RWPE2 (cell line): ENCODE measurements at regions not wholly inside any gene's neighbourhood (a gene's known extent, or its start where the extent isn't known, plus 50 kb on each side); places are given as distances from the start of the nearest gene placed in this dataset.

Experiments
- ATAC-seq: fragments of 200-7000 bp; cut with Tn5 transposase; 3 replicates; pipeline ENCODE4 v1.9.1; 2021; ENCODE audit warnings: low read depth
- DNase-seq: peaks from one replicate; pipeline ENCODE4 v3.0.0-alpha.2; 2020; ENCODE audit warnings: low spot score
- H3K27ac ChIP-seq: fragments of 450-650 bp; 2 replicates; pipeline ENCODE4 v1.5.1; 2017; ENCODE audit warnings: mild to moderate bottlenecking; ENCODE audit not compliant: poor library complexity, severe bottlenecking
- H3K27me3 ChIP-seq: fragments of 250-450 bp; sonication (Bioruptor Pico); 2 replicates; pipeline ENCODE4 v1.5.1; 2021; ENCODE audit warnings: mild to moderate bottlenecking, moderate library complexity; ENCODE audit not compliant: insufficient read depth, poor library complexity, severe bottlenecking
- H3K36me3 ChIP-seq: fragments of 250-450 bp; sonication (Bioruptor Pico); 2 replicates; pipeline ENCODE4 v1.5.1; 2020; ENCODE audit warnings: low read depth, mild to moderate bottlenecking, moderate library complexity
- H3K4me1 ChIP-seq: fragments of 250-450 bp; sonication (Bioruptor Pico); 2 replicates; pipeline ENCODE4 v1.5.1; 2021; ENCODE audit warnings: mild to moderate bottlenecking, moderate library complexity; ENCODE audit not compliant: insufficient read depth, poor library complexity, severe bottlenecking
- H3K4me3 ChIP-seq: fragments of 250-450 bp; sonication (Bioruptor Pico); 2 replicates; pipeline ENCODE4 v1.5.1; 2021; ENCODE audit warnings: mild to moderate bottlenecking, moderate library complexity; ENCODE audit not compliant: severe bottlenecking
- H3K9me3 ChIP-seq: fragments of 250-450 bp; sonication (Bioruptor Pico); 2 replicates; pipeline ENCODE4 v1.5.1; 2021; ENCODE audit warnings: mild to moderate bottlenecking, moderate library complexity; ENCODE audit not compliant: severe bottlenecking
- CTCF ChIP-seq: fragments of 450-650 bp; IDR thresholded peaks from one replicate; pipeline ENCODE4 v1.5.1; 2017; ENCODE audit warnings: mild to moderate bottlenecking, moderate library complexity; ENCODE audit not compliant: poor library complexity, severe bottlenecking

- TF ChIP-seq CTCF: no peak
- Histone ChIP-seq H3K9me3 (no peaks in the 10 kb centered on the region), H3K27ac (peak overlapping the region; percentile 87)
Observed at GRCh38 chr3:117735481-117736101, 1026.0 kb downstream of the TUSC7 start.

GRCh38 chr3:117736846-117737245 lies 1027.3 kb downstream of the TUSC7 start:
- Histone ChIP-seq H3K36me3 (no peaks in the 10 kb centered on the region), H3K4me3 (no peak overlapping the region), H3K27me3 (no peaks in the 10 kb centered on the region), H3K4me1 (peaks cover 33% of the 10 kb centered on the region), H3K9me3 (no peaks in the 10 kb centered on the region), H3K27ac (peak overlapping the region; percentile 87)
- peak; percentile 11; the same call in 1 of the 3 replicates for ATAC-seq
- DNase-seq: no peak
- no peak for TF ChIP-seq CTCF

More at GRCh38 chr3:117735481-117736101, 1026.0 kb downstream of the TUSC7 start:
- ATAC-seq (peak; percentile 94), DNase-seq (no peak)
- Histone ChIP-seq H3K4me3 (no peak overlapping the region), H3K4me1 (peaks cover 33% of the 10 kb centered on the region), H3K27me3 (no peaks in the 10 kb centered on the region), H3K36me3 (no peaks in the 10 kb centered on the region)

- Histone ChIP-seq H3K27me3 (no peaks in the 10 kb centered on the region), H3K9me3 (no peaks in the 10 kb centered on the region), H3K4me1 (no peaks in the 10 kb centered on the region), H3K36me3 (no peaks in the 10 kb centered on the region), H3K4me3 (no peak overlapping the region), H3K27ac (no peak overlapping the region)
- no peak for TF ChIP-seq CTCF
- DNase-seq: no peak
- no peak for ATAC-seq
Observed at GRCh38 chr3:117743993-117744392, 1034.4 kb downstream of the TUSC7 start.

GRCh38 chr3:117744935-117745334 lies 1035.4 kb downstream of the TUSC7 start:
- no peak for DNase-seq
- no peak overlapping the region for H3K4me3 ChIP-seq
- no peaks in the 10 kb centered on the region for H3K27me3 ChIP-seq
- H3K9me3 ChIP-seq: no peaks in the 10 kb centered on the region
- H3K27ac ChIP-seq: no peak overlapping the region
- ATAC-seq: no peak
- TF ChIP-seq CTCF: no peak
- no peaks in the 10 kb centered on the region for H3K4me1 ChIP-seq
- no peaks in the 10 kb centered on the region for H3K36me3 ChIP-seq

- no peak overlapping the region for H3K27ac ChIP-seq
- TF ChIP-seq CTCF: no peak
- H3K4me3 ChIP-seq: no peak overlapping the region
- ATAC-seq (no peak), DNase-seq (no peak)
- no peaks in the 10 kb centered on the region for H3K4me1 ChIP-seq
- no peaks in the 10 kb centered on the region for H3K36me3 ChIP-seq
- no peaks in the 10 kb centered on the region for H3K27me3 ChIP-seq
- H3K9me3 ChIP-seq: no peaks in the 10 kb centered on the region
Observed at GRCh38 chr3:117745516-117745915, 1035.9 kb downstream of the TUSC7 start.
